ENCODE measurements at regions not wholly inside any gene's neighbourhood (a gene's known extent, or its start where the extent isn't known, plus 50 kb on each side); places are given as distances from the start of the nearest gene placed in this dataset.

- Histone ChIP-seq H3K9ac (ENCODE audit: insufficient read depth, low read depth, low read length) (no peak overlapping the region), H4K20me1 (ENCODE audit: insufficient read depth, low read length) (no peaks in the 10 kb centered on the region), H3K4me2 (ENCODE audit: low read depth, low read length) (no peak overlapping the region), H3K4me1 (ENCODE audit: insufficient read depth, low read length) (no peaks in the 10 kb centered on the region), H3K9me3 (ENCODE audit: low read length) (no peaks in the 10 kb centered on the region), H3K27me3 (ENCODE audit: control insufficient read depth in 1 of 2, insufficient read depth in 2 of 2, low read length in 2 of 2) (no peaks in the 10 kb centered on the region), H2AFZ (ENCODE audit: low read length) (no peak overlapping the region), H3K4me3 (replicated peaks in 1 of 3; ENCODE audit: insufficient read depth in 1 of 3, low read depth in 2 of 3, low read length in 3 of 3) (no peak overlapping the region), H3K36me3 (replicated peaks in 1 of 2; ENCODE audit: control insufficient read depth in 1 of 2, insufficient read depth in 2 of 2, low read length in 2 of 2) (no peaks in the 10 kb centered on the region), H3K79me2 (ENCODE audit: insufficient read depth, low read length) (no peaks in the 10 kb centered on the region), H3K27ac (ENCODE audit: extremely low read length, insufficient read depth, low read length) (no peak overlapping the region)
- POLR2A ChIA-PET, result no interaction called here
- WGBS (ENCODE audit: low lambda C conversion rate), result 3% methylated on average over 2 of the region's 2 CpGs
- CTCF ChIA-PET (ENCODE audit: low intra/inter-chr PET ratio, low total read pairs), result no interaction called here
- DNase-seq (ENCODE audit: low spot score) (no peak), ATAC-seq (no peak), FAIRE-seq (no peak)
- no TSS peak for BruUV-seq (replicated peaks)
- no peak for TF ChIP-seq AFF4 (CRISPR knock-in tag; IDR thresholded peaks at IDR 0.05)
- TF ChIP-seq ZNF687 (CRISPR knock-in tag; IDR thresholded peaks at IDR 0.05), result no peak
- peak; percentile 89 to 97 for TF ChIP-seq MAFK (conservative IDR thresholded peaks at IDR 0.05 in 1 of 2, IDR thresholded peaks at IDR 0.05 in 1 of 2; ENCODE audit: low read length in 2 of 2)
- no peak for TF ChIP-seq ZNF768 (CRISPR knock-in tag; IDR thresholded peaks at IDR 0.05)
- TF ChIP-seq MAFF (IDR thresholded peaks at IDR 0.05; ENCODE audit: low read depth, low read length), result peak; percentile 96
- TF ChIP-seq HHEX (CRISPR knock-in tag; IDR thresholded peaks at IDR 0.05), result no peak
- no peak for TF ChIP-seq IRX3 (CRISPR knock-in tag; IDR thresholded peaks at IDR 0.05; ENCODE audit: borderline replicate concordance, low read depth)
- TF ChIP-seq GTF3A (CRISPR knock-in tag; conservative IDR thresholded peaks at IDR 0.05), result no peak
- no peak for TF ChIP-seq ZNF788 (CRISPR knock-in tag; IDR thresholded peaks at IDR 0.05; ENCODE audit: borderline replicate concordance)
- in situ Hi-C loops (cut with HindIII; ENCODE audit: extremely low pct_ligation_motif_present, low pct_unique_long_range_greater_than_20kb) (no loop called here), intact Hi-C loops (cut with micrococcal nuclease; ENCODE audit: unreplicated experiment) (no loop called here)
These were observed 145.6 kb upstream of the FSCB start for GRCh38 chr14:44652640-44653039.

Data from HepG2 (cell line).